GM20000 (cell line): ENCODE measurements at regions not wholly inside any gene's neighbourhood (a gene's known extent, or its start where the extent isn't known, plus 50 kb on each side); places are given as distances from the start of the nearest gene placed in this dataset.
A peak's percentile ranks its signal among the peaks of the same experiment; 100 is the strongest.

Experiments
- DNase-seq: peaks from one replicate; pipeline ENCODE4 v3.0.0; 2012; ENCODE audit warnings: low spot score
- CTCF ChIP-seq: IDR thresholded peaks from 2 replicates; pipeline ENCODE4 v1.5.1; 2012; ENCODE audit warnings: mild to moderate bottlenecking, control low read depth; ENCODE audit errors: extremely low read depth, missing control alignments

DNA sequence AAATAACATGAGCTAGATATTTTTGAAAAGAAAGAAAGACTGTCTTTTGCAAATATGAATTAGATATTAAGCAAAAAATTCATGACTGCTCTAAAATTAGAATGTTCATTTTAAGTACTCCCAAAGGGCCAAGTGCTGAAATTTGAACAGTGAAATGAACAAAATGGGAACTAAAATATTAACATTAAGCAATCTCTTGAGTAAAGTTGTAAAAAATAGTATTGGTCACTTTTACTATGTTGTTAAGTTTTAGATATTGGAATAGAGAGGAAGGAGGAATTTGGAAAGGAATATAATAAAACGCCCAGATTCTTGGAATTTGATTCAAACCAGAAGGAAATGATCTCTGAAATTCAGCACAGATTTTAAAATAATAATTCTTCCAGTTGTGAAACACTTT, 125.9 kb upstream of the ANK2 start:
- DNase-seq: no peak
- no peak for TF ChIP-seq CTCF

GRCh38 chr4:112926819-112927218, 122.6 kb upstream of the ANK2 start:
- DNase-seq: no peak
- no peak for TF ChIP-seq CTCF

DNA sequence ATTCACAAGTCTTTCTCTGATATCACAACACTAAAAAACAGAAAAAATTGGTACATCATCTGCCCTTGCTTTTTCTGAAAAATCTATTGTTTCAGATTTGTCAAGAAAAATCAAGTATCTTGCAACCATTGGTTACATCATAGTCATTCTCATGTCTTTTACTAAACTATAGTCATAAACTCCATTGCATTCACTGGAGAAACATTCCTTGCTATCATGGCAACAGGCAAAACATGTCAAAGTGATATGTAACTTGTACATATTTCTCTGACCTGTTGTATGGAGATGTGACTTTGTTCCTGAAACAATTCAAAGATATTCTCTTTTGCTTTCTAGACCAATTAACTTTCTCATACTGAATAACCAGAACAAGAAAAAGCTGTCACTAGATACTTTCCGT, 121.9 kb upstream of the ANK2 start:
- no peak for TF ChIP-seq CTCF
- DNase-seq: no peak

- no peak for DNase-seq
- no peak for TF ChIP-seq CTCF
Observed at GRCh38 chr4:112931001-112931400, 118.5 kb upstream of the ANK2 start.

- DNase-seq: no peak
- no peak for TF ChIP-seq CTCF
Observed at GRCh38 chr4:112933790-112934189, 115.7 kb upstream of the ANK2 start.

DNA sequence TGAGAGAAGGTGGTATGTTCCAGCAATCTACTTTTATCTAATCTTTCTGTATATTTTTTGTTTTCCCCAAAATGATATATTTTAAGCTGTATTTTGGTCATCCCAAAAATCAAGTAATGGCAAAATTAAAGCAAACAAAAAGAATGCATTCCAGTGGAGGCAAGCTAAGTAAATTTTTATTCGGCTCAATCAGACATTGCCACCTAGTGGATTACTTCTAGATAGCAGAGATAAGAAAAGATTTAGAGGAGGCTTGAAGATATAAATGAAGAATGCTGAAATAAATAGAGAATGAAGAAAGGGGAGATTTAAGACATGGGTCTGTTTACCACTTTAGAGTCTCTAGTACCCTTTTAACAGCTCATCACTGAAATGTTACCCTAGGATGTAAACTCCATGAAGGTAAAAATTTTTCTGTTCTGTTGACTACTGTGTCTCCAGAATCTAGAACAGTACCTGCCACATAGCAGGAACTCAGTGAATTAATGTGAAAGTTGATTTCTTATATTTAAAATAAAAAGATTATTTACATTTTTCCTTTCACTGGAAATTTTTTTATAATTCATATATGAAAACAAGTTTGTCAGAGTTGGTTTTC, 110.9 kb upstream of the ANK2 start:
- TF ChIP-seq CTCF: peak; percentile 43
- DNase-seq: peak; percentile 47

- no peak for DNase-seq
- TF ChIP-seq CTCF: no peak
Observed at GRCh38 chr4:112939901-112940300, 109.6 kb upstream of the ANK2 start.
